HG03575 (cell line): ENCODE measurements at regions not wholly inside any gene's neighbourhood (a gene's known extent, or its start where the extent isn't known, plus 50 kb on each side); places are given as distances from the start of the nearest gene placed in this dataset.
"Not testable (repeated sequence)": the region's sequence is repeated elsewhere in the genome, so short reads cannot be mapped to it uniquely, and the experiment has no call there.

Source experiments
- ATAC-seq: cut with Tn5 transposase; IDR thresholded peaks from one replicate; pipeline ENCODE4 v1.9.1; 2021; ENCODE audit not compliant: unreplicated experiment, insufficient number of reproducible peaks, low FRiP score; ENCODE audit errors: extremely low read depth

DNA sequence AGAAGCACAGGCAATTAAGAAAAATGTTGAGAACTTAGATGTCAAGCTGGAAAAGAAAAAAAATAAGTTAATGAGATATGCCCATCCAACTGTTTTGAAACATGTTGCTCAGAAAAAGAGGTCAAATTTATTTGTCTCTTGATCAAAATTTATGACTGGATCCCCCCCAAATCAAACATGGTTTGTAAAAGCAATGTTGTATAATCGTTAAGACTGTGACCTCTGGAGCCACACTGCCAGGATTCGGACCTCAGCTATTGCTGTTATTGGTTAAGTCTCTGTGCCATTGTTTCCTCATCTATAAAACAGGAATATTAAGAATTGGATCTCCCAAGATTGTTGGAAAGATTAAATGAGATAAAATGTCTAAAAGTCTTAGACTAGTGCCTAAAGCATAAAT lies 51.9 kb upstream of the LRRK2 start:
- no peak for ATAC-seq

DNA sequence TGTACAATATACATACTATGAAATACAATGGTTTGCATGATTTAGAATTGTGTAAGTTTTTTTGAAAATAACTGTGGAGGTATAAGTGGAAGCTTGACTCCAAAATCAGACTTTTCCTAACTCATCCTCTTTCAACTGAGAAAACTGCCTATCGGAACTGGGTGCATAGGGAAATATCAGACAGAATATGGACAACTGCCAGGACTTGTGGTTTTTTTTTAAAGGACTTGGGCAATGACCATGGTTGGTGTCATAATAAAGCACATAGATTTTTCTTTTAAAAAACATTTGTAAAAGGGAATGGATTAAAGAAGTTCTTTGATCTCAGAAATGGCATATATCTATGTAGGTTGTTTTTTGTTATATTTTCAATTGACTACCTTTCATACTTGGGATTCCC lies 53.3 kb upstream of the LRRK2 start:
- ATAC-seq: no peak

DNA sequence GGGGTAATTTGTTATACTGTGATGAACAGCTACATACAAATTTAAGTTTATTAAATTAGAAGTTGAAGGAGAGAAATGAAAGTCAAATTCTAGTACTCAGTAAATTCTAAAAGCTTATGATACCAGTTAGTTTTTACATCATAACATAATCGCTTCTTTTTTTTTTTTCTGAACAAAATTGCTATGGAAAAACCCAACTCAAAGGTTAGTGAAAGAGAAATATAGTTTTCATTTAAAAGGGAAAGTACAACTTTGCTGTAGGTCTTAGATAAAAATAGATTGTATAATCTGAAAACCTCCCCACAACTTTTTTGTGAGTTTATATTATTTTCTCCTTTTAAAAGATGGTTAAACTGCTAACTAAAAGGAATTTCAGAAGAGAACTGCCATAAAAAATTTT lies 53.7 kb upstream of the LRRK2 start:
- ATAC-seq: no peak

DNA sequence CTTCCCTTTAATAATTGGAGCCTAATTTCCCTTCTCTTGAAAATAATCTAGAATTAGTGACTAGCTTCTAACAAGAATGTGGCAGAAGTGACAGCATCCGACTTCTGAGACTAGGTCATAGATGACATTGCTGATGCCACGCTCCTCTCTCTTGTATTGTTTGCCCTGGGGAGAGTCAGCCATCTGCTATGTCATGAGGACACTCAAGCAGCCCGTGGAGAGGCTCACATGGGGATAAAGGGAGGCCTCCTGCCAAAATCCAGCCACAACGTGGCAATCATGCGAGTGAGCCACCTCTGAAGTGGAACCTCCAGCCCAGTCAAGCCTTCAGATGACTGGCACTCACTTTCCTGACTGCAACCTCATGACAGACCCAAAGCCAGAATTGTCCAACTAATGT lies 54.2 kb upstream of the LRRK2 start:
- no peak for ATAC-seq

DNA sequence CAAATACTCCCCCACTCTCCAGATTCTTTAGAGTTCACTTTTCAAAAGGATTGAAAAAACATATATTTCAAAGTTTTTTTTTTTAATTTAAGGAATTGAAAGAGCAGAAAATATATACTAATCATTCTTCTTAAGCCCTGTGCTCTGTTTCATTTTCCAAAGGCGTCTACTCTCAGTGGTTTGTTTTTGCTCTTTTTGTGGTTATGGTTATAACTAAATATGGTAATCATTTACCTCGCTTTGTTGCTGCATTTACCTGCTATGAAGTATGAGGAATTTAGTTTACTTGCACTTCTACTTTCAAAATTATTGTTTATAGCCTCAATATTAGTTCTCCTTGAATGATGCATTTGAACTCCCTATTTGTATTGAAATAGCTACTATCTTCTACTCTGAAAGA lies 55.9 kb upstream of the LRRK2 start:
- ATAC-seq: peak; percentile 94

DNA sequence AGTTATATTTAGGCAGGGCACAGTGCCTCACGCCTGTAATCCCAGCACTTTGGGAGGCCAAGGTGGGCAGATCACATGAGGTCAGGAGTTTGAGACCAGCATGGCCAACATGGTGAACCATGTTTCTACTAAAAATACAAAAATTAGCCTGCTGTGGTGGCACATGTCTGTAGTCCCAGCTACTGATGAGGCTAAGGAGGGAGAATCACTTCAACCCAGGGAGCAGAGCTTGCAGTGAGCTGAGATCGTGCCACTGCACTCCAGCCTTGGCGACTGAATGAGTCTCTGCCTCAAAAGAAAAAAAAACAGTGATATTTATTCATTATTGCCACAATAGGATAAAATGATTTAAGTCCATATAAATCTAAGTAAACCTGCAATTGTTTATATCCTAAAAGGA lies 56.4 kb upstream of the LRRK2 start:
- ATAC-seq: not testable (repeated sequence)

DNA sequence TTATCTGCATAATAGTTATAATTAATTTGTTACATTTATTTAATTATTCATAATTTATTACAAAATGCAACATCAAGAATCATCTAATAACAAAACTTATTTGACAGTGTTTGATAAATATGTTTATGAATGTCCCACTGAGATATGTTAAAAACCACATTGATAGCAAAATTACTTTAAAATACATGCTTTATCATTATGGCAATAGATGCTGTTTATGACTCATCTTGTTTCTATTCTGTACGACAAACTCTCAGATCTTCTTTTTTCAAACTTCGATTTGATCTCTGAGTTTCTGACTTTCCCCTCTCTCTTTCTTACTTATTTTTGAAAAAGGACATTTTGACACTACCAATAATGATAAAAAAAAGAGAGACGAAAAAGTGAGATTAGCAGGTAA lies 56.8 kb upstream of the LRRK2 start:
- peak; percentile 44 for ATAC-seq

DNA sequence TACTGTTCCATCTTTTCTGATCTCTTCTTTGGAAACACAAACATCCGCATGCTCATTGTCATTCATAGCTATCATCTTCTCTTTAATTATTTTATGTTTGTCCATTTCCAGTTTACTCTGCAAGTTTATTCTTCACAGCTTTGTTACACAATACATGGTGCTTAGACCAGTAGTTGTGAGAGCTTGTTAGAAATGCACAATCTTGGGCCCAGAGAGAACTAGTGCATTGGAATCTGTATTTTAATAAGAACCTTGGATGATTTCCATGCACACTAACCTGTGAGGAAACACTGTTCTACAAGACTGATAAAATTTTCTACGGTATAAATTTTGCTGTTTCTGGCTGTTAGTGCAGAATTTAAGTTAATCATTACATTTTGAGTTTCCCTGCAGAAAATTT lies 59.3 kb upstream of the SLC2A13 start:
- ATAC-seq: no peak

DNA sequence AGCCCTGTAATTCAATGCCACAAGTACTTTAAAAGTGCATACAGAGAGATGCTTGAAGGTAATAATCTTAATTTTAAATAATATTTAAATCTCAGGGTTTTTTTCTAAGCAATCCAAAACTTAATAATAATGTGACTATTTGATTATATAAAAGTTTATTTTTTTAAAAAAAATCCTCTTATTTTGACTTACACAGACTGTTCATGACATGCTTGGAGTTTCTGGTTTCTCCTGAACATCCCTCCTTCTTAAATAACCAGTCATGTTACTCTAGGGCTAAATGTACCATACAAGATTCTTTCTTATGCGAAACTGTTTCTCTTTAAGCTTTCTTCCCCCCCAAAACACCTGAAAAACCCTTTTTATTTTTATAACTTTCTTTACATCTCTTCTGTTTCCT lies 58.2 kb upstream of the SLC2A13 start:
- ATAC-seq: no peak

DNA sequence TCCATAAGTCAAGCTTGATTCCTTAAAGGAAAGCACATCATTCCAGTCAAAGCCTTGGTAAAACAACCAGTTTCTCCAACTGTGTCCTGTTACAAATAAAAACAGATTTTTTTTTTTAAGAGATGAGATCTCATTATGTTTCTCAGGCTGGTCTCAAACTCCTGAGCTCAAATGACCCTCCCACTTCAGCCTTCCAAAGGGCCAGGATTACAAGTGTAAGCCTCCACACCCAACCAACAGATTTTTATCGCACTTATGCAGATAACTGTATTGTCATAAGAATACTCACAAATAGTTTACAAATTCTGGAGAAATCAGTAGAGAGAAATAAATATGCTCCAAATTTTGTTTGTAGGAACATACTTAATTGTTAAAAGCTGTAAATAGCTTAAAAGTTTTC lies 56.2 kb upstream of the SLC2A13 start:
- ATAC-seq: no peak

DNA sequence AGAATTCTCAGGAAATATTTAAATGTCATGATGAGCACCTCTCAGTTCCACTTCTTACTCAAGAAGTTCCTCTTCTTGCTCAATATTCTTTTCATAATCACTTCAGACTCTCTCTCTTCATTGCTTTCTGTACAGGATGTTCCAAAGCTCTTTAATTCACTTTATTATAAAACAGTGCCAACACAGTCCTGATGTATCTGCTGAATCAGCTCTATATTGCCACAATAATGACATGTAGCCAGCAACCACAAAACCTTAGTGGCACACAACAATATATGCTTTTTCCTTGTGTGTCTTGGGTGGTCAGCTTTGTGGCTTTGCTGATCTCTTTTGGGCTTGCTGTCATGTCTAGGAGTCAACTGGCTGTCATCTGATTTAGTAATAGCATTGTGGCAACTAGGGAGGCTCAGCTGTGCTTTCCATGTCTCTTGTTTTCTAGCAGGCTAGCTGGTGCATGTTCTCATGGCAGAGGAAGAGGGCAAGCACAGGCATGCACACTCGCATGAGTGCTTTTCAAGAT lies 52.8 kb upstream of the SLC2A13 start:
- ATAC-seq: peak; percentile 52

DNA sequence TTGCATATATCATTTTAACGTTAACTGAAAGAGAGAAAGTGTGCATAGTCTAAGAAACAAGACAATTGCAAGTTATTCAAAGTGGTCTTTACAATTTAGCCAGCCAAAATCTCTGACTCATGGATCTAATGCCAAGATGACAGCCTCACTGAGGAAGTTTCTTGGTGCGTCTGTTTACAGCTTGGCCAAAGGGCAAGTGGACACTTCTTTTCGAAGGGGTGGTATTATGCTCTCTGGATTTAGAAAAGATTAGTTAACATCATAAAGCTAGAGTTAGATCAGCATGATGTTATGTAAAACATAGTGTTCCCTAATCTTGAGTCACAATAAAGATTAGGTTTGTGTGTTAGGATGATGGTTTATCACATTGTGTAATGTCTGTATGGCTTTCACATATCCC lies 51.5 kb upstream of the SLC2A13 start:
- ATAC-seq: no peak

DNA sequence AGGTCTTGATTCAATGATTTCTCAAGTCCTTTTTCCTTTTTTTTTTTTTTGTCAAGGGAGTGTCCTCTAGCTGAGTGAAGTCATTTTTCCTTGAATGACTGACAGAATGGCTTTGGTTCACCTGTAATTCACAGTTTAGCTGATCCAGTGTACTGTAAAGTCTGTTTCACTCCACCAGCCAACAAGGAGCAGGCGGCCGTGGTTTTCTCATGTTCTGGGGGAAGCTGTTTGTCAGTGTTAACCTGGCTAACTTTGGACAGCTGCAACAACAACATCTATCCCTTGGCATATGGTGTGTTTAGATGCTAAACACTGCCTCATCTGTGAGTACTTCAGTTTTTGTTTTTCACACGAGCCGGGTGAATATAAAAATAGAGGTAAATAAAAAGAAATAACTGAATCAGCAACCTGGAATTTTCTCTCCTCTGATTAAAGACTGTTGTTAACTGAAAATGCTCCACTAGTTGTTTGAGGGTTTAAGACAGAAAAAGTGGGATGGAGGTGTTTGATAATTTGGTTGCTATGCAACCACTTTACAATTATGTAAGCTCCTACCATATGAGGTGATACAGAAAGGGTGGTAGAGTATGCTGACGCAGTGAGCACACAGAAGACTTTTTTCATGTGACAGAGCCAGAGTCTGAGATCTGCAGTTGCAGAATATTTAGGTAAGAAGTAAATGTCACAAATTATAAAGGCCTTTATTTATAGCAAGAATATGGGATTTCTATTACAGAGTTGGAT lies 50.3 kb upstream of the SLC2A13 start:
- no peak for ATAC-seq
